DOHH2 (cell line): ENCODE measurements at regions not wholly inside any gene's neighbourhood (a gene's known extent, or its start where the extent isn't known, plus 50 kb on each side); places are given as distances from the start of the nearest gene placed in this dataset.

ENCODE experiments used
- H3F3A ChIP-seq: fragments of 200-600 bp; sonication (generic), shearing (Covaris generic); 2 replicates; pipeline ENCODE4 v1.6.0; 2016; ENCODE audit warnings: antibody characterized with exemption, mild to moderate bottlenecking; ENCODE audit not compliant: control insufficient read depth, insufficient read depth
- H3K27ac ChIP-seq: fragments of 200-600 bp; sonication (generic); 2 replicates; pipeline ENCODE4 v1.5.1; 2014; ENCODE audit warnings: low read depth, mild to moderate bottlenecking, low read length, moderate library complexity
- H3K27me3 ChIP-seq: fragments of 200-600 bp; sonication (generic); 2 replicates; pipeline ENCODE4 v1.6.1; 2014; ENCODE audit warnings: mild to moderate bottlenecking, low read length, mixed read lengths; ENCODE audit not compliant: control insufficient read depth
- H3K36me3 ChIP-seq: fragments of 200-600 bp; sonication (generic); 2 replicates; pipeline ENCODE4 v1.6.1; 2014; ENCODE audit warnings: mild to moderate bottlenecking, low read length, moderate library complexity, mixed read lengths; ENCODE audit not compliant: control insufficient read depth
- H3K4me1 ChIP-seq: fragments of 200-600 bp; sonication (generic); 2 replicates; pipeline ENCODE4 v1.6.1; 2014; ENCODE audit warnings: mild to moderate bottlenecking, low read length, mixed read lengths; ENCODE audit not compliant: control insufficient read depth
- H3K4me2 ChIP-seq: fragments of 200-600 bp; sonication (generic); 2 replicates; pipeline ENCODE4 v1.6.0; 2014; ENCODE audit warnings: mild to moderate bottlenecking, low read length, moderate library complexity
- H3K4me3 ChIP-seq: fragments of 200-600 bp; sonication (generic); 2 replicates; pipeline ENCODE4 v1.5.1; 2014; ENCODE audit warnings: mild to moderate bottlenecking, low read length, mixed read lengths
- H3K79me2 ChIP-seq: fragments of 200-600 bp; sonication (generic); 2 replicates; pipeline ENCODE4 v1.6.1; 2014; ENCODE audit warnings: mild to moderate bottlenecking, low read length, mixed read lengths; ENCODE audit not compliant: control insufficient read depth
- H3K9me2 ChIP-seq: fragments of 200-600 bp; sonication (generic); replicated peaks from 2 replicates; pipeline ENCODE4 v1.6.1; 2014; ENCODE audit warnings: mild to moderate bottlenecking, low read length, mixed read lengths; ENCODE audit not compliant: control insufficient read depth
- H3K9me3 ChIP-seq: fragments of 200-600 bp; sonication (generic); 2 replicates; pipeline ENCODE4 v1.6.1; 2014; ENCODE audit warnings: antibody characterized with exemption, low read length, mixed read lengths; ENCODE audit not compliant: control insufficient read depth, insufficient read depth
- H4K20me1 ChIP-seq: fragments of 200-600 bp; sonication (generic); 2 replicates; pipeline ENCODE4 v1.6.0; 2014; ENCODE audit warnings: low read depth, mild to moderate bottlenecking, antibody characterized with exemption, low read length, moderate library complexity; ENCODE audit not compliant: control insufficient read depth, insufficient read depth
- EZH2phosphoT487 ChIP-seq: fragments of 200-600 bp; sonication (generic); IDR thresholded peaks from 2 replicates; pipeline ENCODE4 v1.6.1; 2017; ENCODE audit warnings: borderline replicate concordance, mild to moderate bottlenecking, antibody characterized with exemption, low read length, moderate library complexity, mixed read lengths
- TF ChIP-seq, protein P1 (sequence below): fragments of 200-600 bp; sonication (generic); IDR thresholded peaks from one replicate; pipeline ENCODE4 v1.5.1; 2014; ENCODE audit warnings: antibody characterized with exemption, mild to moderate bottlenecking, low read depth, low read length; ENCODE audit not compliant: poor library complexity, severe bottlenecking

GRCh38 chr4:181345931-181346330 lies 897.3 kb upstream of the TENM3 start:
- no peaks in the 10 kb centered on the region for H3K4me1 ChIP-seq
- H3K36me3 ChIP-seq: no peaks in the 10 kb centered on the region
- H3K9me2 ChIP-seq: no peaks in the 10 kb centered on the region; the same call in 1 of the 2 replicates
- no peaks in the 10 kb centered on the region for H3F3A ChIP-seq
- no peaks in the 10 kb centered on the region for H3K9me3 ChIP-seq
- H3K79me2 ChIP-seq: no peaks in the 10 kb centered on the region
- no peaks in the 10 kb centered on the region for H4K20me1 ChIP-seq
- no peak overlapping the region for H3K27ac ChIP-seq
- no peaks in the 10 kb centered on the region for H3K27me3 ChIP-seq
- TF ChIP-seq, protein P1, sequence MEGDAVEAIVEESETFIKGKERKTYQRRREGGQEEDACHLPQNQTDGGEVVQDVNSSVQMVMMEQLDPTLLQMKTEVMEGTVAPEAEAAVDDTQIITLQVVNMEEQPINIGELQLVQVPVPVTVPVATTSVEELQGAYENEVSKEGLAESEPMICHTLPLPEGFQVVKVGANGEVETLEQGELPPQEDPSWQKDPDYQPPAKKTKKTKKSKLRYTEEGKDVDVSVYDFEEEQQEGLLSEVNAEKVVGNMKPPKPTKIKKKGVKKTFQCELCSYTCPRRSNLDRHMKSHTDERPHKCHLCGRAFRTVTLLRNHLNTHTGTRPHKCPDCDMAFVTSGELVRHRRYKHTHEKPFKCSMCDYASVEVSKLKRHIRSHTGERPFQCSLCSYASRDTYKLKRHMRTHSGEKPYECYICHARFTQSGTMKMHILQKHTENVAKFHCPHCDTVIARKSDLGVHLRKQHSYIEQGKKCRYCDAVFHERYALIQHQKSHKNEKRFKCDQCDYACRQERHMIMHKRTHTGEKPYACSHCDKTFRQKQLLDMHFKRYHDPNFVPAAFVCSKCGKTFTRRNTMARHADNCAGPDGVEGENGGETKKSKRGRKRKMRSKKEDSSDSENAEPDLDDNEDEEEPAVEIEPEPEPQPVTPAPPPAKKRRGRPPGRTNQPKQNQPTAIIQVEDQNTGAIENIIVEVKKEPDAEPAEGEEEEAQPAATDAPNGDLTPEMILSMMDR: no peak
- TF ChIP-seq EZH2phosphoT487: no peak
- H3K4me2 ChIP-seq: no peak overlapping the region
- H3K4me3 ChIP-seq: no peak overlapping the region

GRCh38 chr4:181350615-181351415 lies 892.4 kb upstream of the TENM3 start:
- H3K79me2 ChIP-seq: no peaks in the 10 kb centered on the region
- H3K4me3 ChIP-seq: no peak overlapping the region
- H3K36me3 ChIP-seq: no peaks in the 10 kb centered on the region
- no peaks in the 10 kb centered on the region for H3K9me3 ChIP-seq
- H3K4me1 ChIP-seq: no peaks in the 10 kb centered on the region
- H3K27me3 ChIP-seq: no peaks in the 10 kb centered on the region
- TF ChIP-seq EZH2phosphoT487: no peak
- TF ChIP-seq, protein P1: no peak
- H3K4me2 ChIP-seq: no peak overlapping the region
- no peak overlapping the region for H3K27ac ChIP-seq
- H4K20me1 ChIP-seq: no peaks in the 10 kb centered on the region
- no peaks in the 10 kb centered on the region for H3F3A ChIP-seq
- no peaks in the 10 kb centered on the region; the same call in 1 of the 2 replicates for H3K9me2 ChIP-seq

- Histone ChIP-seq H3K9me2 (no peaks in the 10 kb centered on the region), H3K27ac (no peak overlapping the region), H3K4me1 (no peaks in the 10 kb centered on the region), H3K79me2 (no peaks in the 10 kb centered on the region), H3K27me3 (no peaks in the 10 kb centered on the region), H3K4me2 (no peak overlapping the region), H3K9me3 (no peaks in the 10 kb centered on the region), H3K4me3 (no peak overlapping the region), H3F3A (no peaks in the 10 kb centered on the region), H3K36me3 (no peaks in the 10 kb centered on the region), H4K20me1 (no peaks in the 10 kb centered on the region)
- TF ChIP-seq EZH2phosphoT487: no peak
- TF ChIP-seq, protein P1: no peak
Measured at GRCh38 chr4:181364504-181364903, 878.7 kb upstream of the TENM3 start.
